NAMALWA (cell line): ENCODE measurements at regions not wholly inside any gene's neighbourhood (a gene's known extent, or its start where the extent isn't known, plus 50 kb on each side); places are given as distances from the start of the nearest gene placed in this dataset.

Experiments used
- DNase-seq: peaks from one replicate; pipeline ENCODE4 v3.0.0-alpha.2; 2015; ENCODE audit warnings: low spot score

- DNase-seq = no peak
These were observed 240.9 kb upstream of the SALL1 start for GRCh38 chr16:51391798-51392511.

GRCh38 chr16:51390877-51391276, 239.8 kb upstream of the SALL1 start:
- DNase-seq = no peak

GRCh38 chr16:51389881-51390280, 238.8 kb upstream of the SALL1 start:
- no peak for DNase-seq

GRCh38 chr16:51388516-51388951, 237.5 kb upstream of the SALL1 start:
- no peak for DNase-seq

- DNase-seq = no peak
These were observed 232.8 kb upstream of the SALL1 start for GRCh38 chr16:51383909-51384308.

GRCh38 chr16:51382940-51383339, 231.9 kb upstream of the SALL1 start:
- DNase-seq = no peak

- DNase-seq = no peak
These were observed 231.1 kb upstream of the SALL1 start for GRCh38 chr16:51382211-51382610.

- no peak for DNase-seq
These were observed 225.0 kb upstream of the SALL1 start for GRCh38 chr16:51376080-51376479.

- no peak for DNase-seq
These were observed 223.7 kb upstream of the SALL1 start for GRCh38 chr16:51374790-51375189.

GRCh38 chr16:51374346-51374745, 223.3 kb upstream of the SALL1 start:
- DNase-seq = no peak

- no peak for DNase-seq
These were observed 214.6 kb upstream of the SALL1 start for GRCh38 chr16:51365715-51366114.

GRCh38 chr16:51359141-51359955, 208.3 kb upstream of the SALL1 start:
- DNase-seq = no peak

- DNase-seq = no peak
These were observed 206.8 kb upstream of the SALL1 start for GRCh38 chr16:51357839-51358238.

- DNase-seq = no peak
These were observed 204.8 kb upstream of the SALL1 start for GRCh38 chr16:51355875-51356274.

GRCh38 chr16:51355195-51355594, 204.1 kb upstream of the SALL1 start:
- no peak for DNase-seq

- no peak for DNase-seq
These were observed 202.0 kb upstream of the SALL1 start for GRCh38 chr16:51353055-51353454.

GRCh38 chr16:51349626-51350025, 198.6 kb upstream of the SALL1 start:
- no peak for DNase-seq

GRCh38 chr16:51343411-51343810, 192.3 kb upstream of the SALL1 start:
- DNase-seq = no peak

- no peak for DNase-seq
These were observed 190.1 kb upstream of the SALL1 start for GRCh38 chr16:51341204-51341603.

GRCh38 chr16:51337662-51338061, 186.6 kb upstream of the SALL1 start:
- DNase-seq = no peak

- no peak for DNase-seq
These were observed 177.7 kb upstream of the SALL1 start for GRCh38 chr16:51328733-51329132.

- DNase-seq = no peak
These were observed 175.9 kb upstream of the SALL1 start for GRCh38 chr16:51327001-51327400.

GRCh38 chr16:51326131-51326856, 175.2 kb upstream of the SALL1 start:
- DNase-seq = no peak
